OCI-LY7 (cell line): ENCODE measurements at regions not wholly inside any gene's neighbourhood (a gene's known extent, or its start where the extent isn't known, plus 50 kb on each side); places are given as distances from the start of the nearest gene placed in this dataset.
"Not testable (repeated sequence)": the region's sequence is repeated elsewhere in the genome, so short reads cannot be mapped to it uniquely, and the experiment has no call there.

Source experiments
- BruUV-seq: library from RNA; stranded (reverse); fragments of 400-500 nt; replicated peaks from 2 replicates; lab custom pipeline; 2021; lab: Mats Ljungman, UMichigan
- CTCF ChIA-PET: fragments of 300-600 bp; sonication (Branson Sonifier 250); formaldehyde crosslinking; loops from one replicate; lab custom pipeline; 2022; ENCODE audit warnings: antibody characterized with exemption; ENCODE audit not compliant: unreplicated experiment; lab: Charles Lee
- POLR2A ChIA-PET: fragments of 300-600 bp; sonication (Branson Sonifier 250); formaldehyde crosslinking; loops from one replicate; lab custom pipeline; 2022; ENCODE audit warnings: antibody characterized with exemption; lab: Charles Lee
- DNase-seq: peaks from one replicate; pipeline ENCODE4 v3.0.0-alpha.2; 2015; ENCODE audit warnings: low spot score
- H2AFZ ChIP-seq: fragments of 200-600 bp; sonication (generic), shearing (Covaris generic); 2 replicates; pipeline ENCODE4 v1.6.1; 2014; ENCODE audit warnings: mild to moderate bottlenecking, antibody characterized with exemption, low read length, moderate library complexity
- H3K27ac ChIP-seq: fragments of 200-600 bp; sonication (generic); 2 replicates; pipeline ENCODE4 v1.5.1; 2014; ENCODE audit warnings: mixed run types, low read depth, mild to moderate bottlenecking, moderate library complexity, low read length, inconsistent platforms; ENCODE audit not compliant: poor library complexity, severe bottlenecking
- H3K36me3 ChIP-seq: fragments of 200-600 bp; sonication (generic); 2 replicates; pipeline ENCODE4 v1.6.1; 2014; ENCODE audit warnings: mild to moderate bottlenecking, antibody characterized with exemption, low read length, moderate library complexity, mixed read lengths; ENCODE audit not compliant: insufficient read depth
- H3K4me1 ChIP-seq: fragments of 200-600 bp; sonication (generic); 2 replicates; pipeline ENCODE4 v1.5.1; 2014; ENCODE audit warnings: mild to moderate bottlenecking, low read length; ENCODE audit not compliant: insufficient read depth, poor library complexity, severe bottlenecking
- H3K4me2 ChIP-seq: fragments of 200-600 bp; sonication (generic); 2 replicates; pipeline ENCODE4 v1.6.1; 2014; ENCODE audit warnings: mild to moderate bottlenecking, low read length
- H3K4me3 ChIP-seq: fragments of 200-600 bp; sonication (generic); 2 replicates; pipeline ENCODE4 v1.5.1; 2014; ENCODE audit warnings: mild to moderate bottlenecking, low read depth, low read length; ENCODE audit not compliant: poor library complexity, severe bottlenecking
- H3K79me2 ChIP-seq: fragments of 200-600 bp; sonication (generic); 2 replicates; pipeline ENCODE4 v1.6.1; 2016; ENCODE audit warnings: low read depth, mild to moderate bottlenecking, low read length, moderate library complexity, mixed read lengths; ENCODE audit not compliant: insufficient read depth
- H3K9me2 ChIP-seq: fragments of 200-600 bp; sonication (generic); 2 replicates; pipeline ENCODE4 v1.6.1; 2016; ENCODE audit warnings: mild to moderate bottlenecking, low read length, mixed read lengths; ENCODE audit not compliant: insufficient read depth
- H3K9me3 ChIP-seq: fragments of 200-600 bp; sonication (generic); 2 replicates; pipeline ENCODE4 v1.6.1; 2014; ENCODE audit warnings: mild to moderate bottlenecking, mixed run types, low read length, mixed read lengths
- H4K20me1 ChIP-seq: fragments of 200-600 bp; sonication (generic); 2 replicates; pipeline ENCODE4 v1.6.1; 2014; ENCODE audit warnings: mild to moderate bottlenecking, antibody characterized with exemption, low read length, moderate library complexity, mixed read lengths; ENCODE audit not compliant: insufficient read depth
- CTCF ChIP-seq: fragments of 200-600 bp; sonication (generic); conservative IDR thresholded peaks from 2 replicates; pipeline ENCODE4 v1.5.1; 2014; ENCODE audit warnings: mild to moderate bottlenecking, antibody characterized with exemption, low read length, moderate library complexity, mixed read lengths
- intact Hi-C: fragments of 100-400 bp; cut with micrococcal nuclease; formaldehyde crosslinking; loops from one replicate; pipeline ENCODE4 v1.10.0; 2022; ENCODE audit not compliant: unreplicated experiment

- BruUV-seq, H3K36me3 ChIP-seq, H3K9me3 ChIP-seq, H2AFZ ChIP-seq, intact Hi-C loops, H3K27ac ChIP-seq, H3K4me1 ChIP-seq, POLR2A ChIA-PET, H3K79me2 ChIP-seq, CTCF ChIA-PET, H3K4me2 ChIP-seq, H3K9me2 ChIP-seq, H3K4me3 ChIP-seq, H4K20me1 ChIP-seq: not testable (repeated sequence)
- 0 out of 2 replicates have a peak, but pooled peaks have one; percentile 24 for TF ChIP-seq CTCF
- peak; percentile 20 for DNase-seq
Measured at GRCh38 chr18:107464-107863, 50.9 kb upstream of the USP14 start.

- intact Hi-C loops, H3K4me1 ChIP-seq, H3K4me2 ChIP-seq, POLR2A ChIA-PET, CTCF ChIA-PET, H3K9me2 ChIP-seq, H3K27ac ChIP-seq, H3K9me3 ChIP-seq, H3K4me3 ChIP-seq, H3K79me2 ChIP-seq, BruUV-seq, DNase-seq, H3K36me3 ChIP-seq, H2AFZ ChIP-seq, H4K20me1 ChIP-seq: not testable (repeated sequence)
Measured at GRCh38 chr18:107947-108664, 50.3 kb upstream of the USP14 start.
